ENCODE measurements at regions not wholly inside any gene's neighbourhood (a gene's known extent, or its start where the extent isn't known, plus 50 kb on each side); places are given as distances from the start of the nearest gene placed in this dataset.

- Histone ChIP-seq H3K4me2 (ENCODE audit: low read length) (peak overlapping the region; percentile 7), H3K27ac (ENCODE audit: low read length) (no peak overlapping the region), H3K9me2 (replicated peaks; ENCODE audit: low read length) (no peaks in the 10 kb centered on the region), H3K4me1 (ENCODE audit: insufficient read depth, low read length) (peaks cover 12% of the 10 kb centered on the region), H3F3A (ENCODE audit: low read length, unreplicated experiment) (no peaks in the 10 kb centered on the region), H3K36me3 (ENCODE audit: low read depth, low read length) (no peaks in the 10 kb centered on the region), H4K20me1 (ENCODE audit: low read length) (no peaks in the 10 kb centered on the region), H3K4me3 (ENCODE audit: low read length) (no peak overlapping the region), H2AFZ (ENCODE audit: low read length) (no peak overlapping the region), H3K9ac (ENCODE audit: low read length) (no peak overlapping the region), H3K9me3 (ENCODE audit: low read length) (no peaks in the 10 kb centered on the region), H3K27me3 (ENCODE audit: low read length) (no peaks in the 10 kb centered on the region), H3K79me2 (ENCODE audit: low read length) (no peaks in the 10 kb centered on the region)
- intact Hi-C loops (cut with micrococcal nuclease): no loop called here
- no TSS peak for BruUV-seq (replicated peaks)
- ATAC-seq (peak; percentile 55), DNase-seq (peak; percentile 68)
- ChIA-PET CTCF (no interaction called here), POLR2A (ENCODE audit: unreplicated experiment) (no interaction called here)
- TF ChIP-seq EZH2phosphoT487 (IDR thresholded peaks at IDR 0.05; ENCODE audit: borderline replicate concordance, low read length): no peak
- TF ChIP-seq CTCF (conservative IDR thresholded peaks at IDR 0.05; ENCODE audit: low read depth, low read length): no peak
- no peak for TF ChIP-seq EZH2 (IDR thresholded peaks at IDR 0.05; ENCODE audit: low read length, unreplicated experiment)
These were observed 435.0 kb downstream of the RND3 start for GRCh38 chr2:150052457-150052856.

GRCh38 chr2:150051004-150051403, 436.5 kb downstream of the RND3 start:
- Histone ChIP-seq H3K4me2 (ENCODE audit: low read length) (no peak overlapping the region), H3K9me3 (ENCODE audit: low read length) (no peaks in the 10 kb centered on the region), H3K9ac (ENCODE audit: low read length) (no peak overlapping the region), H3K36me3 (ENCODE audit: low read depth, low read length) (no peaks in the 10 kb centered on the region), H3K9me2 (replicated peaks; ENCODE audit: low read length) (no peaks in the 10 kb centered on the region), H3K4me3 (ENCODE audit: low read length) (no peak overlapping the region), H3K27me3 (ENCODE audit: low read length) (no peaks in the 10 kb centered on the region), H4K20me1 (ENCODE audit: low read length) (no peaks in the 10 kb centered on the region), H3K4me1 (ENCODE audit: insufficient read depth, low read length) (peaks cover 26% of the 10 kb centered on the region), H3F3A (ENCODE audit: low read length, unreplicated experiment) (no peaks in the 10 kb centered on the region), H3K79me2 (ENCODE audit: low read length) (no peaks in the 10 kb centered on the region), H2AFZ (ENCODE audit: low read length) (no peak overlapping the region), H3K27ac (ENCODE audit: low read length) (no peak overlapping the region)
- ChIA-PET POLR2A (ENCODE audit: unreplicated experiment) (no interaction called here), CTCF (no interaction called here)
- ATAC-seq (no peak), DNase-seq (no peak)
- BruUV-seq (replicated peaks): no TSS peak
- TF ChIP-seq CTCF (conservative IDR thresholded peaks at IDR 0.05; ENCODE audit: low read depth, low read length) (no peak), EZH2phosphoT487 (IDR thresholded peaks at IDR 0.05; ENCODE audit: borderline replicate concordance, low read length) (no peak), EZH2 (IDR thresholded peaks at IDR 0.05; ENCODE audit: low read length, unreplicated experiment) (no peak)
- intact Hi-C loops (cut with micrococcal nuclease): no loop called here

GRCh38 chr2:150050036-150050435, 437.4 kb downstream of the RND3 start:
- no peaks in the 10 kb centered on the region for H3K9me3 ChIP-seq (ENCODE audit: low read length)
- H3K4me1 ChIP-seq (ENCODE audit: insufficient read depth, low read length): peaks cover 36% of the 10 kb centered on the region
- no peak overlapping the region for H3K4me3 ChIP-seq (ENCODE audit: low read length)
- H3K4me2 ChIP-seq (ENCODE audit: low read length): no peak overlapping the region
- DNase-seq (no peak), ATAC-seq (no peak)
- H2AFZ ChIP-seq (ENCODE audit: low read length): no peak overlapping the region
- no peaks in the 10 kb centered on the region for H4K20me1 ChIP-seq (ENCODE audit: low read length)
- intact Hi-C loops (cut with micrococcal nuclease): no loop called here
- BruUV-seq (replicated peaks): no TSS peak
- no peaks in the 10 kb centered on the region for H3K27me3 ChIP-seq (ENCODE audit: low read length)
- H3K36me3 ChIP-seq (ENCODE audit: low read depth, low read length): no peaks in the 10 kb centered on the region
- no peak overlapping the region for H3K9ac ChIP-seq (ENCODE audit: low read length)
- TF ChIP-seq CTCF (conservative IDR thresholded peaks at IDR 0.05; ENCODE audit: low read depth, low read length) (no peak), EZH2phosphoT487 (IDR thresholded peaks at IDR 0.05; ENCODE audit: borderline replicate concordance, low read length) (no peak), EZH2 (IDR thresholded peaks at IDR 0.05; ENCODE audit: low read length, unreplicated experiment) (no peak)
- H3K9me2 ChIP-seq (replicated peaks; ENCODE audit: low read length): no peaks in the 10 kb centered on the region
- no peaks in the 10 kb centered on the region for H3F3A ChIP-seq (ENCODE audit: low read length, unreplicated experiment)
- H3K79me2 ChIP-seq (ENCODE audit: low read length): no peaks in the 10 kb centered on the region
- no peak overlapping the region for H3K27ac ChIP-seq (ENCODE audit: low read length)
- POLR2A ChIA-PET (ENCODE audit: unreplicated experiment): no interaction called here
- CTCF ChIA-PET: no interaction called here

Measured in PC-3 (cell line).